Neural progenitor cell (in vitro differentiated cells): ENCODE measurements at regions not wholly inside any gene's neighbourhood (a gene's known extent, or its start where the extent isn't known, plus 50 kb on each side); places are given as distances from the start of the nearest gene placed in this dataset.

Experiments used
- CTCF ChIP-seq: fragments of 200-600 bp; sonication (generic); IDR thresholded peaks from 2 replicates; pipeline ENCODE4 v1.5.1; 2017; ENCODE audit warnings: antibody characterized with exemption, mild to moderate bottlenecking
- EZH2 ChIP-seq: fragments of 200-600 bp; sonication (generic); IDR thresholded peaks from 2 replicates; pipeline ENCODE4 v1.6.1; 2017; ENCODE audit warnings: antibody characterized with exemption, mild to moderate bottlenecking, moderate library complexity
- EZH2phosphoT487 ChIP-seq: fragments of 200-600 bp; sonication (generic); IDR thresholded peaks from 2 replicates; pipeline ENCODE4 v1.6.1; 2017; ENCODE audit warnings: antibody characterized with exemption

DNA sequence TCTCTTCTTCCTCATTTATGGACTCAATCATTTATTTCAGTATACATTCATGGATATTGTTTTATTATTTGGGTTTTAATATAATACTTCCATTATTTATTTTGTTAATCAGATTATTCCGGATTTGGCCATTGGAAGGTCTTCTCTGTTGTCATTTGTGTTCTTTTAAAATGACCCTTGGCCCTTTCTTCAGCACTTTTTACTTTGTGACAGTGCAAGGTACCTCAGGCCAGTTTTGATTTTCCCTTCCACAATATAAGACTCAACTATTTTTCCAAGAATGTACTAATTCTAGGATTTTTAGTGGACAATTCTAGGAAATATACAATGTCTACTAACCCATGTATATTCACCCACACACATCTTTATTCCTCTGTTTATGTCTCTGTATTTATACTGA, 521.4 kb upstream of the FOXG1 start:
- TF ChIP-seq CTCF = no peak
- TF ChIP-seq EZH2phosphoT487 = no peak
- no peak for TF ChIP-seq EZH2
